AG10803 (cell line): ENCODE measurements at regions not wholly inside any gene's neighbourhood (a gene's known extent, or its start where the extent isn't known, plus 50 kb on each side); places are given as distances from the start of the nearest gene placed in this dataset.

Source experiments
- DNase-seq: peaks from one replicate; pipeline ENCODE4 v3.0.0; 2010; ENCODE audit warnings: low read depth
- H3K4me3 ChIP-seq: 2 replicates; pipeline ENCODE4 v1.5.1; 2011; ENCODE audit warnings: mild to moderate bottlenecking, low read length, control low read depth
- CTCF ChIP-seq: conservative IDR thresholded peaks from 2 replicates; pipeline ENCODE4 v1.5.1; 2011; ENCODE audit warnings: mild to moderate bottlenecking, low read length, control low read depth, inconsistent platforms

DNA sequence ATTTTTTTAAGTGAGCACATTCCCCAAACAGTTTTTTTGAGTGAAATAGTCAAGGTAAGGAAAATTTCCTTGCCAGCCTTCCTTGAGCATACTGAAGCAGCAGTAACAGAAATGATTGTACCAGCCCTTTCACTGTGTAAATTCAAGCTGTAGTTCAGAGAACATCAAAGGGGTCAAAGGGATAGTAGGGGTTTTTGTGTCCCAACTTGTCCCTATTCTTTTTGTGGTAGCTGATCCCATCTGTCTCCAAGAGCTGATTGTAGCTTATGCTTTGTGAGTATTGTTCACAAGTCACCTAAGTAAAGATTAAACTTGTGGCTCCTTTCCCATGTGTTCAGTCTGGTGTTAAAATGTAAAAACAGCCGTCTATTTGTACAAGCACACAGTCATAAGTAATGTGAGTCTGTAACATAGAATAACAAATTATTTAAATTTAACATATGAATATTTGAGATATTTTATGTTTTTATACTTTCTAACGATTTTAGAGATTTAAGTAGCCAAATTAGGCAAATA, 185.0 kb downstream of the CENPW start:
- TF ChIP-seq CTCF: no peak
- DNase-seq: no peak

DNA sequence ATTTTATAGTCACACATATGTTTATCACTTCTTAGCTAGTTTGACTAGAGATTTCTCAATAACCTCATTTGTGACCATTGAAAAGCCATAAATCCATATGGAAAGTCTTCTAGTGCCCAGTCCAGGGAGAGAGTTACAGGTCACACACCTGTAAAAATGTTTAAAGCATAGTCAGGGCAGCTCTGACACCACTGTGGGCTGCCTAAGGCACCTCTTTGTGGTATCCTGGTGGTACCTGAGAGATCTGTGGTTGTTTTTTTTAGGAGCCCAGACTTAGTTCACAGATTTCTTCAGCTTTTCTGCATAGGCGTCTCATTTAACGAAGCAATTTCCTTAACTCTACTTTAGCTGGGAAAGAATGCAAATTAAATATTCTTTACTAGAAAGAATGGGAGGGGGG, 186.6 kb downstream of the CENPW start:
- no peak overlapping the region for H3K4me3 ChIP-seq
- no peak for DNase-seq
- TF ChIP-seq CTCF: no peak

More for the DNA sequence above, 185.0 kb downstream of the CENPW start:
- H3K4me3 ChIP-seq: no peak overlapping the region

- no peak overlapping the region for H3K4me3 ChIP-seq
- TF ChIP-seq CTCF: no peak
- no peak for DNase-seq
Observed at GRCh38 chr6:126526996-126527606, 187.2 kb downstream of the CENPW start.

- DNase-seq: peak; percentile 6
- peak; percentile 39; the same call in 1 of the 2 replicates for TF ChIP-seq CTCF
- H3K4me3 ChIP-seq: no peak overlapping the region
Observed at GRCh38 chr6:126529637-126530362, 189.9 kb downstream of the CENPW start.

GRCh38 chr6:126530775-126531174, 190.9 kb downstream of the CENPW start:
- DNase-seq: no peak

GRCh38 chr6:126531286-126531685, 191.4 kb downstream of the CENPW start:
- TF ChIP-seq CTCF: no peak
- no peak overlapping the region for H3K4me3 ChIP-seq
- no peak for DNase-seq

More at GRCh38 chr6:126530775-126531174, 190.9 kb downstream of the CENPW start:
- no peak for TF ChIP-seq CTCF
- no peak overlapping the region for H3K4me3 ChIP-seq

- TF ChIP-seq CTCF: no peak
- no peak overlapping the region for H3K4me3 ChIP-seq
- DNase-seq: no peak
Observed at GRCh38 chr6:126531840-126532239, 191.9 kb downstream of the CENPW start.
